ENCODE measurements at regions not wholly inside any gene's neighbourhood (a gene's known extent, or its start where the extent isn't known, plus 50 kb on each side); places are given as distances from the start of the nearest gene placed in this dataset.

DNA sequence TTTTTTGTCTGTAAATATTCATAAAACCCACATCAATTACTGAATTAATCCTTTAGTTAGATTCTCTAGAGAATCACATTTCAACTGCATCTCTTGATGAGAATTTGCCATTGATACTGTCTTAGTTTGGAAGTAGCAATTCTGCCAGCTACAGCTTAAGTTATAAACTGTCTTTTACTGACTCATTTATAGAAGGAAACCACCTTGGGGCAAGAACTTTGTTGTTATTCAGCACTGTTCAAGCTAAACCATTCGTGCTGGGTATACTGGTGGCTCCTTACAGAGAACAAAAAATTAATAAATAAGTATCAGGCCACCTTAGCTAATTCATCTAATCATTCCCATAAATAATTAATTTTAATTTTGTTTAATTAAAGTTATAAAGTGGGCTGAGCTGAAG lies 1082.6 kb upstream of the CELF4 start:
- TF ChIP-seq, protein P1, sequence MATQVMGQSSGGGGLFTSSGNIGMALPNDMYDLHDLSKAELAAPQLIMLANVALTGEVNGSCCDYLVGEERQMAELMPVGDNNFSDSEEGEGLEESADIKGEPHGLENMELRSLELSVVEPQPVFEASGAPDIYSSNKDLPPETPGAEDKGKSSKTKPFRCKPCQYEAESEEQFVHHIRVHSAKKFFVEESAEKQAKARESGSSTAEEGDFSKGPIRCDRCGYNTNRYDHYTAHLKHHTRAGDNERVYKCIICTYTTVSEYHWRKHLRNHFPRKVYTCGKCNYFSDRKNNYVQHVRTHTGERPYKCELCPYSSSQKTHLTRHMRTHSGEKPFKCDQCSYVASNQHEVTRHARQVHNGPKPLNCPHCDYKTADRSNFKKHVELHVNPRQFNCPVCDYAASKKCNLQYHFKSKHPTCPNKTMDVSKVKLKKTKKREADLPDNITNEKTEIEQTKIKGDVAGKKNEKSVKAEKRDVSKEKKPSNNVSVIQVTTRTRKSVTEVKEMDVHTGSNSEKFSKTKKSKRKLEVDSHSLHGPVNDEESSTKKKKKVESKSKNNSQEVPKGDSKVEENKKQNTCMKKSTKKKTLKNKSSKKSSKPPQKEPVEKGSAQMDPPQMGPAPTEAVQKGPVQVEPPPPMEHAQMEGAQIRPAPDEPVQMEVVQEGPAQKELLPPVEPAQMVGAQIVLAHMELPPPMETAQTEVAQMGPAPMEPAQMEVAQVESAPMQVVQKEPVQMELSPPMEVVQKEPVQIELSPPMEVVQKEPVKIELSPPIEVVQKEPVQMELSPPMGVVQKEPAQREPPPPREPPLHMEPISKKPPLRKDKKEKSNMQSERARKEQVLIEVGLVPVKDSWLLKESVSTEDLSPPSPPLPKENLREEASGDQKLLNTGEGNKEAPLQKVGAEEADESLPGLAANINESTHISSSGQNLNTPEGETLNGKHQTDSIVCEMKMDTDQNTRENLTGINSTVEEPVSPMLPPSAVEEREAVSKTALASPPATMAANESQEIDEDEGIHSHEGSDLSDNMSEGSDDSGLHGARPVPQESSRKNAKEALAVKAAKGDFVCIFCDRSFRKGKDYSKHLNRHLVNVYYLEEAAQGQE (IDR thresholded peaks at IDR 0.05; ENCODE audit: insufficient read depth in 1 of 2, low read depth in 2 of 2, low read length in 2 of 2): no peak
- no peak for TF ChIP-seq TAF1 (IDR thresholded peaks at IDR 0.05; ENCODE audit: borderline replicate concordance, insufficient read depth, low read length)
- TF ChIP-seq POLR2AphosphoS5 (IDR thresholded peaks at IDR 0.05; ENCODE audit: low read depth, low read length): no peak
- no peak for TF ChIP-seq SIN3A (IDR thresholded peaks at IDR 0.05; ENCODE audit: borderline replicate concordance, insufficient read depth, low read length)

Data from PFSK-1 (cell line).